GM12873 (cell line): ENCODE measurements at regions not wholly inside any gene's neighbourhood (a gene's known extent, or its start where the extent isn't known, plus 50 kb on each side); places are given as distances from the start of the nearest gene placed in this dataset.
A peak's percentile ranks its signal among the peaks of the same experiment; 100 is the strongest.

ENCODE experiments used
- CTCF ChIP-seq: IDR thresholded peaks from 2 replicates; pipeline ENCODE4 v1.5.1; 2012; ENCODE audit warnings: low read depth, mild to moderate bottlenecking, moderate library complexity, low read length, control low read depth; ENCODE audit not compliant: insufficient read depth; ENCODE audit errors: missing control alignments

- TF ChIP-seq CTCF: no peak
Observed at GRCh38 chr18:2459886-2460285, 111.4 kb downstream of the METTL4 start.

- no peak for TF ChIP-seq CTCF
Observed at GRCh38 chr18:2466978-2467377, 104.3 kb downstream of the METTL4 start.

- TF ChIP-seq CTCF: no peak
Observed at GRCh38 chr18:2468051-2468450, 103.3 kb downstream of the METTL4 start.

- TF ChIP-seq CTCF: peak; percentile 40
Observed at GRCh38 chr18:2471523-2471922, 99.8 kb downstream of the METTL4 start.

GRCh38 chr18:2478662-2479061 is 92.6 kb downstream of the METTL4 start:
- no peak for TF ChIP-seq CTCF

- TF ChIP-seq CTCF: no peak
Observed at GRCh38 chr18:2480536-2480935, 90.8 kb downstream of the METTL4 start.

- TF ChIP-seq CTCF: no peak
Observed at GRCh38 chr18:2482706-2483475, 88.4 kb downstream of the METTL4 start.
